Adrenal gland (tissue), 9 donors: ENCODE measurements at regions not wholly inside any gene's neighbourhood (a gene's known extent, or its start where the extent isn't known, plus 50 kb on each side); places are given as distances from the start of the nearest gene placed in this dataset.

Experiments
- DNase-seq, 7 donors: peaks; one replicate each; pipeline ENCODE4 v3.0.0-alpha.2; 2019 to 2020
- H3K27ac ChIP-seq, 5 donors: fragments of 200-600 bp; sonication (generic) in 4 of 5; 1 replicate in 3 of 5; 2 replicates in 2 of 5; pipeline versions ENCODE4 v1.5.1 to v1.8.0; 2016 to 2020; ENCODE audit warnings: mild to moderate bottlenecking in 1 of 5
- H3K27me3 ChIP-seq: fragments of 200-600 bp; 2 replicates; pipeline ENCODE4 v1.8.0; 2021
- H3K36me3 ChIP-seq, 2 donors: fragments of 200-600 bp; replicated peaks in 1 of 2; 1 replicate in 1 of 2; 2 replicates in 1 of 2; pipeline versions ENCODE4 v1.5.1 to v1.8.0; 2018 to 2022
- H3K4me1 ChIP-seq, 2 donors: fragments of 200-600 bp; replicated peaks in 1 of 2; 1 replicate in 1 of 2; 2 replicates in 1 of 2; pipeline versions ENCODE4 v1.5.1 to v1.8.0; 2018 to 2021
- H3K4me3 ChIP-seq, 4 donors: fragments of 200-600 bp; sonication (generic) in 3 of 4; one replicate each; pipeline ENCODE4 v1.5.1; 2016 to 2018
- H3K9me3 ChIP-seq, 3 donors: fragments of 200-600 bp; sonication (generic) in 1 of 3; replicated peaks in 1 of 3; 1 replicate in 2 of 3; 2 replicates in 1 of 3; pipeline versions ENCODE4 v1.5.1 to v1.8.0; 2016 to 2021
- CTCF ChIP-seq, 6 experiments: fragments of 450-650 bp in 4 of 6; fragments of 200-600 bp in 2 of 6; sonication (generic) in 1 of 6; IDR thresholded peaks; 1 replicate in 5 of 6; 2 replicates in 1 of 6; pipeline versions ENCODE4 v1.5.1 to v1.8.0; 2016 to 2021; ENCODE audit warnings: antibody characterized with exemption in 6 of 6, mild to moderate bottlenecking in 2 of 6, moderate library complexity in 1 of 6
- POLR2A ChIP-seq, 2 donors: fragments of 450-650 bp; IDR thresholded peaks; one replicate each; pipeline ENCODE4 v1.6.1; 2017; ENCODE audit warnings: antibody characterized with exemption in 2 of 2, mild to moderate bottlenecking in 2 of 2, moderate library complexity in 1 of 2
- WGBS, 4 donors: extraction: QIAGEN DNeasy Blood & Tissue Kit in 2 of 4; methylation state at CpG; one replicate each; pipeline versions ENCODE4 v1.1.5 to v1.1.7; 2013 to 2017; 5-methylcytosine and 5-hydroxymethylcytosine counted together
- intact Hi-C, 2 donors: fragments of 100-400 bp; cut with DNase I; formaldehyde crosslinking; loops; one replicate each; pipeline versions ENCODE4 v1.14.1 to v1.15.0; 2022 to 2023
- donor health status: healthy with polysubstance abuse.
- donor health status: Bipolar disorder and iron deficiency.
- donor health status: DM: yes; HTN: yes; CAD: no.
- donor health status: DM: no; HTN: no; CAD: no.
- donor health status: DM: no; HTN: no; CAD: no.

- no peak overlapping the region for H3K27ac ChIP-seq
- H3K36me3 ChIP-seq, result no peaks in the 10 kb centered on the region
- H3K4me1 ChIP-seq, result no peaks in the 10 kb centered on the region
- intact Hi-C loops, result no loop called here
- no peak for DNase-seq
- WGBS, 4 donors, result 81 to 93% (median 87%) methylated on average over 2 of the region's 2 CpGs
- no peak for TF ChIP-seq POLR2A (IDR thresholded peaks at IDR 0.05)
- TF ChIP-seq CTCF (IDR thresholded peaks at IDR 0.05), result no peak
- no peak overlapping the region for H3K4me3 ChIP-seq
- H3K9me3 ChIP-seq, result no peaks in the 10 kb centered on the region
- no peaks in the 10 kb centered on the region for H3K27me3 ChIP-seq
Observed at GRCh38 chr2:76332871-76333270, 622.2 kb upstream of the GCFC2 start.

GRCh38 chr2:76330865-76331264, 620.1 kb upstream of the GCFC2 start:
- intact Hi-C loops, result no loop called here
- no peaks in the 10 kb centered on the region for H3K27me3 ChIP-seq
- 65 to 83% (median 76%) methylated on average over 3 of the region's 3 CpGs for WGBS, 4 donors

DNA sequence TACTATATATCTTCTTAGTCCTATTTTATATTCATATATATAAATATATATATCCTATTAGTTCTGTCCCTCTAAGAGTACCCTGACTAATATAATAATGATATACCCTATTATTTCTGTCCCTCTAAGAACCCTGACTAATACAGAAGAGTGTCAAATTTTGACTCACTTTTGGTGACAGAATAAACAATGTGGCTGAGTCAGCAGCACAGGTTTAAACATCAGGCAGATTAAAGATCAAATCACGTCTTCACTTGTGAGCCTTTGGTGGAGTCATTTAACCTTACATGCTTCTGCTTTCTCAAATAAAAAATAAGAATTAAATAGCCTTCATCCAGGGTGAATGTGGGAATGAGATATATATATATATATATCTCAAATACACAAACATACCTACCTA, 615.9 kb upstream of the GCFC2 start:
- intact Hi-C loops, result no loop called here
- H3K36me3 ChIP-seq, result no peaks in the 10 kb centered on the region
- WGBS, 4 donors, result 58 to 72% (median 66%) methylated on average over 1 of the region's 1 CpG

More at GRCh38 chr2:76330865-76331264, 620.1 kb upstream of the GCFC2 start:
- no peak for TF ChIP-seq POLR2A (IDR thresholded peaks at IDR 0.05)
- no peak overlapping the region for H3K4me3 ChIP-seq
- no peaks in the 10 kb centered on the region for H3K4me1 ChIP-seq
- DNase-seq, result no peak
- H3K27ac ChIP-seq, result no peak overlapping the region
- H3K36me3 ChIP-seq, result no peaks in the 10 kb centered on the region
- no peaks in the 10 kb centered on the region for H3K9me3 ChIP-seq

GRCh38 chr2:76323381-76323780, 612.7 kb upstream of the GCFC2 start:
- Histone ChIP-seq H3K9me3 (peaks cover 0 to 7% (median 0%) of the 10 kb centered on the region in 3 donors), H3K4me3 (no peak overlapping the region), H3K27ac (no peak overlapping the region), H3K4me1 (no peaks in the 10 kb centered on the region), H3K36me3 (no peaks in the 10 kb centered on the region), H3K27me3 (no peaks in the 10 kb centered on the region)
- DNase-seq, result no peak
- intact Hi-C loops, result no loop called here
- WGBS, 4 donors, result 68 to 84% (median 77%) methylated on average over 4 of the region's 4 CpGs
- no peak for TF ChIP-seq POLR2A (IDR thresholded peaks at IDR 0.05)
- TF ChIP-seq CTCF (IDR thresholded peaks at IDR 0.05), result no peak

More for the DNA sequence above, 615.9 kb upstream of the GCFC2 start:
- no peak overlapping the region for H3K4me3 ChIP-seq
- TF ChIP-seq POLR2A (IDR thresholded peaks at IDR 0.05) (no peak), CTCF (IDR thresholded peaks at IDR 0.05) (no peak)
- no peaks in the 10 kb centered on the region for H3K27me3 ChIP-seq
- no peak for DNase-seq
- no peak overlapping the region for H3K27ac ChIP-seq
- H3K9me3 ChIP-seq, result no peaks in the 10 kb centered on the region
- no peaks in the 10 kb centered on the region for H3K4me1 ChIP-seq

DNA sequence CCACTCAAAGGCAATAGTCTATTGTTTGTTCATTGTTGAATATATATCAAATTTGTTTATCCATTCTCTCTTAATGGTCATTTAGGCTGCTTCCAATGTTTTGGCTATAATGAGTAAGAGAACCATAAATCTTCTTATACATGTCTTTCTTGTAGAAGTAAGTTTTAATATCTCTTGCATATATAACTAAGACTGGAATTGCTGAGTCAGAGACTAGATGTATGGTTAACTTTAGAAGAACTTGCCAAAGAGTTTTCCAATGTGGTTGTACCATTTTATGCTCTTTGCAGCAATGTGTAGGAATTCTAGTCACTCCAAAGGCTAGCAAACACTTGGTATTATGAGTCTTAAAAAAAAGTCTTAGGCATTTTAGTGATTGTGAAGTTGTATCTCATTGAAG, 610.0 kb upstream of the GCFC2 start:
- no peaks in the 10 kb centered on the region for H3K27me3 ChIP-seq
- no peak for DNase-seq
- no peak overlapping the region for H3K4me3 ChIP-seq
- H3K36me3 ChIP-seq, result no peaks in the 10 kb centered on the region
- intact Hi-C loops, result no loop called here
- no peak for TF ChIP-seq CTCF (IDR thresholded peaks at IDR 0.05)
- TF ChIP-seq POLR2A (IDR thresholded peaks at IDR 0.05), result no peak
- no peaks in the 10 kb centered on the region for H3K4me1 ChIP-seq
- H3K9me3 ChIP-seq, result peaks cover 0 to 7% (median 0%) of the 10 kb centered on the region in 3 donors
- no peak overlapping the region for H3K27ac ChIP-seq
